Activated CD4-positive, alpha-beta T cell treated with anti-CD3 and anti-CD28 coated beads for 4 hours (primary cell): ENCODE measurements at regions not wholly inside any gene's neighbourhood (a gene's known extent, or its start where the extent isn't known, plus 50 kb on each side); places are given as distances from the start of the nearest gene placed in this dataset.
"Not testable (repeated sequence)": the region's sequence is repeated elsewhere in the genome, so short reads cannot be mapped to it uniquely, and the experiment has no call there.

ENCODE experiments used
- DNase-seq, 2 donors: peaks; one replicate each; pipeline ENCODE4 v3.0.0-alpha.2; 2020

- DNase-seq: not testable (repeated sequence)
Observed at GRCh38 chr17:45554479-45554878, 64.0 kb upstream of the PLEKHM1 start.

DNA sequence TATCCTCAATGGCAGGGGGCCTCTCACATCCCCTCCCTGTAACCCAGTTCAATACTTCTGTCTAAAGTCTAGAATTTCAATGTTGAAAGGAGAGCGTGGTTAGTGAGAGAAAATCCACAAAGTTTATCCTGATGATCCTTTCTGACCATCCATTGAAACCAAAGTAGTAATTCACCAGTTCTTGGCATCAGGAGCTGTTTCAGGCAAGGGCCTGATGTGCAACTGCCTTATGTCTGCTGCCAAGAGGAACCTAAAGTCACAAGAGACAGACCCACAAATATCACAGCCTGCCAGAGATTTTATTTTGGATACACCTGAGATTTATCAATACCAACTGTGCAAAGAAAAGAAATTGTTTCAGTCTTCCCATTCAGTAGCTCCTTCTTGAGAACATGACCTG, 68.3 kb upstream of the PLEKHM1 start:
- DNase-seq: not testable (repeated sequence)

DNA sequence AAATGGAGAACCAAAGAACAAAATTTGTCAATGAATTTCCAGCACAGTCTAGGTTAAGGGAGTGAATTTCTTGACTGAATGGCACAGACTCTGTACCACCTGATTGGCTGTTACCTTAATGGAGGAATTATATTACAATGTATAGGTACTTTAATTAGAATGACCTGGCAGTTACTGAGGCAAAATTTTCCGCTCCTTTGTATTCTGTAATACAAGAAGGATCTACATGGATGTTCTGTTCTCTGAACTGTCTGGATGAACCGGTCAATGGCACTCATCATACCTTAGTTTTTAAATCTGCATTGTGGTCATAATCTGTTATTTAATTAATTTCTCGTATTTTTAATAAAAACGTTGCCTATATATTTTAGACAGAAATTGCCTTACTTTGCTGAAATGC, 72.3 kb upstream of the PLEKHM1 start:
- DNase-seq: not testable (repeated sequence)

GRCh38 chr17:45563283-45563682, 72.8 kb upstream of the PLEKHM1 start:
- DNase-seq: not testable (repeated sequence)

GRCh38 chr17:45568275-45568674, 77.8 kb upstream of the PLEKHM1 start:
- not testable (repeated sequence) for DNase-seq

GRCh38 chr17:45573326-45573725, 82.8 kb upstream of the PLEKHM1 start:
- DNase-seq: not testable (repeated sequence)

DNA sequence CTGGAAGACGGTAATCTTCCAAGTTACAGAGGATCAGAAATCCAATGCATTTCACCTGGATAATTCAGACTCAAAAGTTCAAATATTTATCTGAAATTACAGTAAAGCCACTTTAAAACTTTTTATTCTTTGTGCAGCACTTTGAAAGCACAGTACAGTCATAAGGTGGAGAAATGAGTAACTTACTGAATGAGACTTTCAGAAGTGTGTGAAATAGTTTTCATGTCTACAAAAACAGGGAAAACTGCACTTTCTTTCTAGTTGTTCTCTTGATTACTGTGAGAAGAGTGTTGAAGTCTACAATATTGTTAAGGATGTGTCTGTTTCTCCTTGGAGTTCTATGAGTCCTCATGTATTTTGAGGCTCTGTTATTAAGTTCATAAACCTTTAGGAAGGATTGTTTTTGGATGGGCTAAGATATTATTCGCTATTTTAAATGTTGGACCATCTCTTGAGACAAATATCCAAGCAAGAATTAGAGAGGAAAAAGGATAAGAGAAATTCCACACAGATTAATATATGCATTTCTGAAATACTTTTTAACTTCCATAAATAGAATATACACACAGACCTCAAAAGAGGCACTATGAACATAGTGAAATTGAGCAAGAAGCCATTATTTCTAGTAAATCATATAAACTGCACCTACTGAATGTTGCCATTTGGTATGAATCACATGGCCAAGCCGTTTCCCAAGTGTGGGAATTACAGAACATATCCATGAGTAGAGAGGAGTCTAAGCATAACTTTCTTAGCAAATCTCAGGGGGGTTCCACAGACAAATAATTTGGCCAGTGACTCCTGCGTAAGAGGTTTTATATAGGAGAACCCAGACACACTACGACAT, 83.6 kb upstream of the PLEKHM1 start:
- DNase-seq: no peak

GRCh38 chr17:45575126-45575885, 84.8 kb upstream of the PLEKHM1 start:
- DNase-seq: no peak

- DNase-seq: not testable (repeated sequence)
Observed at GRCh38 chr17:45576527-45577307, 86.2 kb upstream of the PLEKHM1 start.

GRCh38 chr17:45577571-45578279, 87.2 kb upstream of the PLEKHM1 start:
- no peak for DNase-seq

- DNase-seq: no peak
Observed at GRCh38 chr17:45578516-45579455, 88.3 kb upstream of the PLEKHM1 start.

- DNase-seq: no peak
Observed at GRCh38 chr17:45579529-45580495, 89.3 kb upstream of the PLEKHM1 start.

DNA sequence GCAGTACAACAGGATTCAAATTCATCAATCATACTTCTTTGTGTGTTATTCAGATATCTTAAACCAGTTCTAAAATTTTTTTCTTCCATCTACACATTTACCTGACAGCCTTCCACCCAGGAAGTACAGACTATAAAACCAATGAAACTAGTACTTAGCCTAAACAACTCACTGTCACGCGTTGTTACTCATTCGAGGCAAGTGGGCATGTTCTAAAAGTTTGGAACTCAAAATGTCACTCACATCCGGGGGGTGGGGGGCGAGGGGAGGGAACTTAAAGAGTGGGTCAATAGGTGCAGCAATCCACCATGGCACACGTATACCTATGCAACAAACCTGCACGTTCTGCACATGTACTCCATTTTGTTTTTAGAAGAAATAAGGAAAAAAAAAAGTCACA, 90.4 kb upstream of the PLEKHM1 start:
- DNase-seq: no peak

DNA sequence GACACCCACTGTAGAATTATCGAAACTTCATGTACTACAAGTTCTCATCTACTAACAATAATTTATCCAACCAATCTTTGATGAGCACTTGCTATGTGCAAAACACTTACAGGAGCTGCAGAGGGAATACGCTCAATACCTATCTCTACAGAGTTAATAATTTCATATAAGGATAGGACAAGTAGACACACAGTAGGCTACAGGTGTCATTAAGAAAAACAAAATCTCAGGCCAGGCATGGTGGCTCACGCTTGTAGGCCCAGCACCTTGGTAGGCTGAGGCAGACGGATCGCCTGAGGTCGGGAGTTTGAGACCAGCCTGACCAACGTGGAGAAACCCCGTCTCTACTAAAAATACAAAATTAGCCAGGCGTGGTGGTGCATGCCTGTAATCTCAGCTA, 91.3 kb upstream of the PLEKHM1 start:
- no peak for DNase-seq

GRCh38 chr17:45584092-45585036, 93.8 kb upstream of the PLEKHM1 start:
- DNase-seq: peak; percentile 45 to 67

GRCh38 chr17:45585037-45585733, 94.7 kb upstream of the PLEKHM1 start:
- peak; percentile 84 to 88 for DNase-seq

- DNase-seq: peak in 1 of 2 donors; percentile 16
Observed at GRCh38 chr17:45585794-45586650, 95.5 kb upstream of the PLEKHM1 start.
